Stimulated activated naive CD8-positive, alpha-beta T cell treated with anti-CD3 and anti-CD28 coated beads, Interleukin-15, Interleukin-2, amounts not matched to agents 100 ng/mL and 50 ng/mL, for 24 hours (primary cell): ENCODE measurements at regions not wholly inside any gene's neighbourhood (a gene's known extent, or its start where the extent isn't known, plus 50 kb on each side); places are given as distances from the start of the nearest gene placed in this dataset.
"Not testable (repeated sequence)": the region's sequence is repeated elsewhere in the genome, so short reads cannot be mapped to it uniquely, and the experiment has no call there.

Experiments used
- H3K27ac Mint-ChIP-seq: one replicate; pipeline ENCODE4 v1.8.0; 2021; ENCODE audit warnings: mild to moderate bottlenecking, mixed read lengths
- H3K27me3 Mint-ChIP-seq: one replicate; pipeline ENCODE4 v1.8.0; 2021; ENCODE audit warnings: mixed read lengths
- H3K36me3 Mint-ChIP-seq: one replicate; pipeline ENCODE4 v1.8.0; 2021; ENCODE audit warnings: low read depth, mixed read lengths
- H3K4me1 Mint-ChIP-seq: one replicate; pipeline ENCODE4 v1.8.0; 2021; ENCODE audit warnings: low read depth, mixed read lengths
- H3K4me3 Mint-ChIP-seq: one replicate; pipeline ENCODE4 v1.8.0; 2021; ENCODE audit warnings: mild to moderate bottlenecking, mixed read lengths
- H3K9me3 Mint-ChIP-seq: one replicate; pipeline ENCODE4 v1.8.0; 2021; ENCODE audit warnings: mixed read lengths

DNA sequence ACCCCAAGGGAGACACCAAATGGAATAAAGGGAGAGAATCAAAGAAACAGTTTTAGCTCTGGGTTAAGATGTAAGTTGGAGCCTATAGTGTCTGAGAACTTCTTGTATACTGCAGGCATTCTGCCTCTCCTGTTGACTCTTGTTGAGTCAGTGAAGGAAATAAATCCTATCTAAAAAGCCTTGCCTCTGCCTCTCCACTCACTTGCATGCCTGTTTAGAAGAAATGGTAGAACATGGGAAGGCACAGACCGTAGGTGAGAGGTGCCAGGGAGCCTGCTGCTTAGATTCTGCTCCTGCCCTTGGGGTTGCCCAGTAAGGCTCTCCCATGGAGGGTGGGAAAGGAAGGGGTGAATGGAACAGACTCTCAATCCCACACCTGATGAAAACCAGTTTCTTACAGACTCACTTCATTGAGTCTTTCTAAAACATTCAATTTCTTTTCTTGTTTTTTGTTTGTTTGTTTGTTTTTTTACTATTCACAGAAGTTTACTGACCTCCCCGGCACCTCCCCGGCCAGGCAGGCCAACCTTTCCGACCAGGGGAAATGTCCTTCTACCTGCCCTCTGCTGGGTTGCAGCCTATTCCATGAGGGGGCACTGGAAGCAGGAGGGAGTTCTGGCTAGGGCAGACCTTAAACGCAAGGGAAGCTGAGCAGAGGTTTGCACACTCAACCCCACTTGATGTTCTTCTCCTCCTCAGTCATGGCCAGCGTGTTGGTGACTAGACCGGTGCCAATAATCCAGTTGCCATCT is 211.7 kb upstream of the WSB1 start:
- Mint-ChIP-seq H3K36me3 (no peaks in the 10 kb centered on the region), H3K27ac (no peak overlapping the region), H3K4me1 (no peaks in the 10 kb centered on the region), H3K4me3 (no peak overlapping the region), H3K9me3 (no peaks in the 10 kb centered on the region), H3K27me3 (peaks cover 17% of the 10 kb centered on the region)

DNA sequence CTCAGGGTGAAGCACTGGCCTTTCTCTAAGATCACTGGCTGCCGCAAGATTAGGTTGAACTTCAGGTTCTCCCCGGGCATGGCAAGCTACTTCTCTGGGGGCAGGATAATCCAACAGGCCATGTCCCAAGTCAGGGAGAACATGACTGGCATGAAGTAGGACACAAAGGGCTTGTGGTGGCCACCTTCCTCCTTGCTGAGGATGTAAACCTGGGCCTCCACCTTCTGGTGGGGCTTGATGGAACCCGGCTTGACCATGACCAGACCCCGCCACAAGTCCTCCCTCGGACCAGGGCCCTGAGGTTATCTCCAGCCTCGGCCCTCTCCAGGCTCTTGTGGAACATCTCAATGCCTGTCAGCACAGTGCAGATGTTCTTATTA is 211.1 kb upstream of the WSB1 start:
- H3K27ac Mint-ChIP-seq: no peak overlapping the region
- no peaks in the 10 kb centered on the region for H3K9me3 Mint-ChIP-seq
- peaks cover 14% of the 10 kb centered on the region for H3K27me3 Mint-ChIP-seq
- no peaks in the 10 kb centered on the region for H3K4me1 Mint-ChIP-seq
- no peaks in the 10 kb centered on the region for H3K36me3 Mint-ChIP-seq
- H3K4me3 Mint-ChIP-seq: no peak overlapping the region

DNA sequence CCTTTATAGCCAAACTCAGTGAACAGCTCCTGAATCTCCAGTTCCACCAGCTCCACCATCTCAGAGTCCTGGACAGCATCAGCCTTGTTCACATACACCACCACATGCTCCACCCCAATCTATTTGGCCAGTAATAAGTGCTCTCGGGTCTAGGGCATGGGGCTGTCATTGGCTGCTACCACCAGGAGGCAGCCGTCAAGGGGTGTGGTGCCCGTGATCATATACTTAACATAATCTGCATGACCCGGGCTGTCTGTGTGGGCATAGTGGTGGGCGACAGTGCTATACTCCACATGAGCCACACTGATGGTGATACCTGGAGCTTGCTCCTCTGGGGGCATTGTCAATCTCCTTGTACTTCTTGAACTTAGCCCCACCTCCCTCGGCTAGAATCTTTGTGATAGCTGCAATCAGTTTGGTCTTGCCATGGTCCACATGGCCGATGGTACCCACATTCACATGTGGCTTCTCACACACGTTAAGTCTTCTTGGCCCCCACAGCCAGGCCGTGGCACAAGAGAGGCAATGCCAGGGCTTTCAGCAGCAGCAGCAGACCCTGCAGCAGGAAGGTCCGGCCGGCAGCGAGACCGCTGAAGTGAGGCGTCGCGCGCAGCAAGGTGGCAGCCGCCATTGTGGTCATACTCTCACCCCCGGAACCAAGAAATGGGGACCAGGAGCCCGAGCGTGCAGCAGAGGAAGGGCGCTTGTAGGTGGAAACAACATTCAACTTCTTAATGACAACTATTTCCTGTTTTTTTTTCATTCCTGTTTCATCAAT is 210.3 kb upstream of the WSB1 start:
- Mint-ChIP-seq H3K4me3 (no peak overlapping the region), H3K36me3 (no peaks in the 10 kb centered on the region), H3K27me3 (peaks cover 7% of the 10 kb centered on the region), H3K4me1 (no peaks in the 10 kb centered on the region), H3K27ac (no peak overlapping the region), H3K9me3 (no peaks in the 10 kb centered on the region)

DNA sequence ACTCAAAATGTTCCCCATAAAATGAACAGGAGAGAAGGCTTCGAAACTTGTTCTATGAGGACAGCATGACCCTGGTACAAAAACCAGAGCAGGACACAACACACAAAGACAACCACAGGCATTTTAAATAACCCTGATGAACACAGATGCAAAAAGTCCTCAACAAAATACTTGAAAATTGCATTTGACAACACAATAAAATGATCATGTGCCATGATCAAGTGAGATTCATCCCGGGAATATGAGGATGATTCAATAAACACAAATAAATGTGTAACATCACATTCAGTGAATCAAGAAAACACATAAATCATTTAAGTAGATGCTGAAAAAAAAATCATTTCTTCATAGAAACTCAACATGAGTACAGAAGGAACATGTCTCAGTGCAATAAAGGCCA is 208.4 kb upstream of the WSB1 start:
- H3K27me3 Mint-ChIP-seq: peaks cover 3% of the 10 kb centered on the region
- H3K27ac Mint-ChIP-seq: no peak overlapping the region
- H3K4me1 Mint-ChIP-seq: no peaks in the 10 kb centered on the region
- no peaks in the 10 kb centered on the region for H3K36me3 Mint-ChIP-seq
- no peaks in the 10 kb centered on the region for H3K9me3 Mint-ChIP-seq
- no peak overlapping the region for H3K4me3 Mint-ChIP-seq

DNA sequence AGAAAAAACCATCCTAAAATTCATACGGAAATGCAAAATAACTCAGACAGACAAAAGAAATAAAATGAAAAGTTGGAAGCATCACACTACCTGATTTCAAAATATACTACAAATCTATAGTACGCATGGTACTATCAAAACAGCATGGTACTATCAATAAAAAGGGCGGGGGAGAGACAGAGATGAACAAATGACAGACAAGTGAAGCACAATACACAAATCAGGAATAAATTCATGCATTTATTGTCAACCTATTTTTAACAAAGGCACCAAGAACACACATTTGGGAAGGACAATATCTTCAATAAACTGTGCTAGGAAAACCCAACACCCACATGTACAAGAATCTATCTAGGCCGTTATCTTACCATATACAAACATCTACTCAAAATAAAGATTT is 207.4 kb upstream of the WSB1 start:
- Mint-ChIP-seq H3K27me3 (peaks cover 3% of the 10 kb centered on the region), H3K27ac (no peak overlapping the region), H3K4me3 (no peak overlapping the region), H3K36me3 (no peaks in the 10 kb centered on the region), H3K9me3 (no peaks in the 10 kb centered on the region), H3K4me1 (no peaks in the 10 kb centered on the region)

DNA sequence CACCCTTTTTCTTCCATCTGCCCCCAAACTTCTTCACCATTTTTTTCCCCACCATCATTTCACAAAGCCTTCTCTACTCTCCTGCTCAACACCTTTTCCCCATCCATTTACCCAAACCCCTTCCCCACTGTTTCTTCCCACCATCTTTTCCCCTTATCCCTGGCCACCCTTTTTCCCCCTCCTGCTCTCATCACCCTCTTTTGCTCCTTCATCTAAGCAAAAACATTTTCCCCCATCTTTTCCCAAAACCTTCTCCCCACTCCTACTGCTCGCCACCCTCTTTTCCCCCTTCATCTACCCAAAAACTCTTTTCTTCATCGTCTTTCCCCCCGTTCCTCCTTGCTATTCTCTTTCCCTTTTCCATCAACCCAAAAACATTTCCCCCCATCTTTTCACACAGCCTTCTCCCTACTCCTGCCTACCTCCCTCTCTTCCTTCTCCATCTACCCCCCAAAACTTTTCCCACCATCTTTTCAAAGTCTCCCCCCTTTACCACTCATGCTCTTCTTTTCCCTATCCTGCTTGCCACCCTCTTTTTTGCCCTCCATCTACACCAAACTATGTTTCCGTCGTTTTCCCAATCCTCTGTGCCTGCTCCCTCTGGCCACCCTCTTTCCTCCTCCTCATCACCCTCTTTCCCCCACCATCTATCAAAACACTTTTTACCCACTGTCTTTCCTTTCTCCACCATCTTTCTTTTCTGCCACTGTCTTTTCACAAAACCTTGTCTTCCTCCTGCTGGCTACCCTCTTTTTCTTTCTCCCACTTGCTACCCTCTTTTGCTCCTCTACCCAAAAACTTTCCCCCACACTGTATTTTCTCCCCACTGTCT is 205.8 kb upstream of the WSB1 start:
- no peaks in the 10 kb centered on the region for H3K36me3 Mint-ChIP-seq
- peak overlapping the region; percentile 28 for H3K27ac Mint-ChIP-seq
- H3K4me1 Mint-ChIP-seq: no peaks in the 10 kb centered on the region
- no peak overlapping the region for H3K4me3 Mint-ChIP-seq
- peaks cover 5% of the 10 kb centered on the region for H3K27me3 Mint-ChIP-seq
- H3K9me3 Mint-ChIP-seq: no peaks in the 10 kb centered on the region

DNA sequence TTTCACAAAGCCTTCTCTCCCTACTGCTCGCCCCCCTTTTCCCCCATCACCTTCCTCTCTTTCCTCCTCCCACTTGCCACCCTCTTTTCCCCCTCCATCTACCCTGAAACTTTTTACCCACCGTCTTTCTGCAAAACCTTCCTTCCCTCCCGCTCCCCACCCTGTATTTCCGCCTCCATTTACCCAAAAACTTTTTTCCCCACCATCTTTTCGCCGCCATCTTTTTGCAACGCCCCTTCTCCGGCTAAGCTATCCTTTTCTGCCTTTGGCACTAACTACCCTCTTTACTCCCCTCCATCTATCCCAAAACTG is 205.2 kb upstream of the WSB1 start:
- Mint-ChIP-seq H3K27ac (peak overlapping the region; percentile 28), H3K9me3 (no peaks in the 10 kb centered on the region), H3K4me1 (no peaks in the 10 kb centered on the region), H3K27me3 (peaks cover 10% of the 10 kb centered on the region), H3K36me3 (no peaks in the 10 kb centered on the region), H3K4me3 (no peak overlapping the region)

DNA sequence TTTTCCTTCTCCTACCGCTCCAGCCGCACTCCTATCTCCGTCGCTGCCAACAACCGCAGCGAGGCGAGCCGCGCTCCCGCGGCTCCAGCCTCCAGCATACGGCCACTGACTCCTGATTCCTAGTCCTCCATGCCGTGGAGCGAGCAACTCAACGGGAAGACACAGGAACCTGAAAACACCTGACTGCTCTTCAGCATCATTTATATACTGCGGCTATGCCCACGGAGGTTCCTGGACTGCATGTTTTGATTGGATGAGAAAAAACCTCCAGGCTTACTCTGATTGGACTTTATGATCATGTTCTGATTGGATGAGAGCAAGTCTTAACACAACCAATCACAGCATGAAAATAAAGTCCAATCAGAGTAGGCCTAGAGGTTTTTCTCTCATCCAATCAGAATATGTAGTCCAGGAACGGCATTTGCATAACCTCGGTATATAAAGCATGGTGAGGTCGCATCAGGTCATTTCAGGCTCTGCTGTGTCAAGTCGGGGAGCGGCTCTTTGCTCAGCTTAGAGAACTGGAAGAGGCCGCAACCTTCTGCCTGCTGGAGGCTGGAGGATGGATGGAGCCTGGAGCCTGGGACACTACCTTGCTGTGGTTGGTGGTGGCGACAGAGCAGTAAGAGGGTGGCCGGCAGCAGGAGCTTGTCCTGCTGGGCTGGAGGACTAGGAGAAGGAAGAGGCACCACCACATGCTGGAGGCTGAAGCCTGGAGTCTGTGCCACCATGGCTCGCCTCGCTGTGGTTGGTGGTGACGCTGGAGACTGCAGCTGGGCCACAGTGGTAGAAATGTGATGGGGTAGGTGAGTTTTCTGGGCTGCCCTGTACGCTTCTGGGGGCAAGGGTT is 204.6 kb upstream of the WSB1 start:
- not testable (repeated sequence) for H3K36me3 Mint-ChIP-seq, H3K4me1 Mint-ChIP-seq, H3K4me3 Mint-ChIP-seq, H3K9me3 Mint-ChIP-seq, H3K27ac Mint-ChIP-seq
- H3K27me3 Mint-ChIP-seq: peaks cover 10% of the 10 kb centered on the region

DNA sequence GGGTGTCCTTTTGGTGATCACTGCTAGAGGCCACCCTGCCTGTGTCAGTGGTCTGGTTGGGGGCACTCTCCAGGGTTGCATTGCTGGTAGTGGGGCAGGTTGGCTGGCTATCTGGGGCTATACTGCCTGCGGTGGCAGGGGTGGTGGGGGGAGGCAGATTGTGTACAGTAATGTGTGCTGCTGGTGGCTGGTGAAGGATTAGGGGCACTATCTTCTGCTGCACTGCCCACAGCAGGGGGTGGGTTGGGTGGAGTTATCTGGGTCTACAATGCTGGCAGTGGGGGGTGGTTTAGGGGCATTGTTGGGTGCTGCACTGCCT is 204.0 kb upstream of the WSB1 start:
- Mint-ChIP-seq H3K4me3 (no peak overlapping the region), H3K36me3 (no peaks in the 10 kb centered on the region), H3K27ac (no peak overlapping the region), H3K9me3 (no peaks in the 10 kb centered on the region), H3K4me1 (no peaks in the 10 kb centered on the region), H3K27me3 (peaks cover 10% of the 10 kb centered on the region)

DNA sequence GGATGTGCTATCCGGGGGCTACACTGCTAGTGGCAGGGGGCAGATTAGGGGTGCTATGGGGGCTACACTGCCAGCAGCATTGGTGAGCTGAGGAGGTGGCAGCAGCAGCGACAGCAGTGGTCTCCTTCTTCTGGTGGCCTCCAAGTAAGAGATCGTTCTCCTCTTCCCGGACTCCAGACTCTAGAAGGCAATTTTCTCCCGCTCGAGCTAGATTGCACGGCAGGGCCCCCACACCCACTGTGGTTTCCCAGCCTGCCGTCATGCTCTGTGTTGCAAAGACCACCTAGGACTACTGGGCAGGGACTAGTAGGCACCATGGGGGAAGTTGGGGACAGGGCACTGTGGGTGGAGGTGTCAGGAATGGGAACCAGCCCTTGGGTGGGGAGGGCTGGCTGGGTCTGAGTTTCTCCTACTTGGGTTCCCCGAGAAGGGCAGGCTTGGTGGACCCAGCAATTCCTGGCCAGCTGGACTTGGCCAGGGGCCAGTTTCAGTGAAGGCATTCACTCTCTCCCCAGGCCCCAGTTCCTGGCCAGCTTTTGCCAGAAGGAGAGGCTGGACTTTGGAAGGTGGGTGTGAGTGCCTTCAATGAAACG is 203.4 kb upstream of the WSB1 start:
- not testable (repeated sequence) for H3K27ac Mint-ChIP-seq, H3K4me1 Mint-ChIP-seq, H3K4me3 Mint-ChIP-seq, H3K36me3 Mint-ChIP-seq, H3K9me3 Mint-ChIP-seq
- peaks cover 10% of the 10 kb centered on the region for H3K27me3 Mint-ChIP-seq

DNA sequence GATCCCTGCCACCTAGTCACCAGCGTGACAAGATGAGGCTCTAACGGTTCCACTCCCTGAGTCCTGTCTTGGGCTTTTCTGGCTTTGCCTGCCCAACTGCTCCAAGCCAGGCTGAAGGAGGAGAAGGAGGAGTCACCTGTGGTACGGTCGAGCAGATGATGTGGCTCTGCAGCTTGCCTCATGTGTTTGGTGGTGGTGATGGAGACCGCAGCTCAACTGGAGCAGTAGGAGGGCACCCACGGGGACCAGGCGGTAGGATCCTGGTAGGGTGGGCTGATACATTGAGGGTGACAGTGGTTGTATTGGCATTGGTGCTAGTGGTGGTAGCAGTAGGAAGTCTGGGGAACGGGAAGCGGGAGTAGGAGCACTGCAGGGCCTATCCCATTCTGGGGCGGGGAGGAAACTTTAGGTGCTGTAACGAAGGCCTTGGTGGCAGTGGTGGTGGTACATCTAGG is 202.8 kb upstream of the WSB1 start:
- no peaks in the 10 kb centered on the region for H3K9me3 Mint-ChIP-seq
- no peaks in the 10 kb centered on the region for H3K36me3 Mint-ChIP-seq
- H3K4me3 Mint-ChIP-seq: no peak overlapping the region
- peaks cover 10% of the 10 kb centered on the region for H3K27me3 Mint-ChIP-seq
- no peaks in the 10 kb centered on the region for H3K4me1 Mint-ChIP-seq
- H3K27ac Mint-ChIP-seq: no peak overlapping the region

DNA sequence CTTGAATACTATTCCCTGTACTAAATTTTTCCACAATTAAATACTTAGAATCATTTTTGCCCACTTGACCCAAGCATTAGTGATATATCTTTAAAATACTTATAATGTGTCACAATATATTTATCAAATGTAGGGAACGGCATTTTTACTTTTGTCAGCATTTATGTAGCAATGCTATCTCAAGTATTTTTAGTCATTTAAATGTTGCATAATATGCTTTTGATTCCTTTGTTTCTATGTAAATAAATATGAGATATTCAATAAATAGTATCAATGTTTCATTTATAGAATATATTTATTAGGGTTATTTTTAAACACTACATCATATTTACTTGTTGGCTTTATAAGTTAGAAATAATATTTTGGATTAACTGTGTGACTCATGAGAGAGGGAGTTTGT is 199.7 kb upstream of the WSB1 start:
- not testable (repeated sequence) for H3K36me3 Mint-ChIP-seq, H3K27ac Mint-ChIP-seq, H3K27me3 Mint-ChIP-seq, H3K4me3 Mint-ChIP-seq, H3K4me1 Mint-ChIP-seq, H3K9me3 Mint-ChIP-seq

DNA sequence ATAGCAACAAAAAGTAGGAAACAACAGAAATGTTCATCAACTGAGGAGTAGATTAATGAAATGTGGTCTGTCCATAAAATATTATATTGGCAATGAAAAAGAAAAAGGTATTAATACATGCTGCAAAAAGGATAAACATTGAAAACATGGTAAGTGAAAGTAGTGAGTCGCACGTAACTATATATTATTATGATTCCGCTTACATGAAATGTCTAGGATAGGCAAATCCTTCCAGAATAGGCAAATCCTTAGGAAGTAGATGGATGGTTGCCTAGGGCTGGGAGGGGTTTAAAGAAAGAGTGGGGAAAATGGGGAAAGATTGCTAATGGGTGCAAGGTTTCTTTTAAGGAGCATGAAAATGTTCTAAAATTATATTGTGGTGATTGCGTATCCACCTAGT is 198.1 kb upstream of the WSB1 start:
- not testable (repeated sequence) for H3K4me3 Mint-ChIP-seq

DNA sequence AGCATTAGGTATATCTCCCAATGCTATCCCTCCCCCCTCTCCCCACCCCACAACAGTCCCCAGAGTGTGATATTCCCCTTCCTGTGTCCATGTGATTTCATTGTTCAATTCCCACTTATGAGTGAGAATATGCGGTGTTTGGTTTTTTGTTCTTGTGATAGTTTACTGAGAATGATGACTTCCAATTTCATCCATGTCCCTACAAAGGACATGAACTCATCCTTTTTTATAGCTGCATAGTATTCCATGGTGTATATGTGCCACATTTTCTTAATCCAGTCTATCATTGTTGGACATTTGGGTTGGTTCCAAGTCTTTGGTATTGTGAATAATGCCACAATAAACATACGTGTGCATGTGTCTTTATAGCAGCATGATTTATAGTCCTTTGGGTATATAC is 194.6 kb upstream of the WSB1 start:
- not testable (repeated sequence) for H3K4me1 Mint-ChIP-seq, H3K27me3 Mint-ChIP-seq, H3K9me3 Mint-ChIP-seq, H3K27ac Mint-ChIP-seq, H3K36me3 Mint-ChIP-seq, H3K4me3 Mint-ChIP-seq

More for the DNA sequence above, 198.1 kb upstream of the WSB1 start:
- H3K36me3 Mint-ChIP-seq, H3K27me3 Mint-ChIP-seq, H3K27ac Mint-ChIP-seq, H3K4me1 Mint-ChIP-seq, H3K9me3 Mint-ChIP-seq: not testable (repeated sequence)
